ENCODE measurements at regions not wholly inside any gene's neighbourhood (a gene's known extent, or its start where the extent isn't known, plus 50 kb on each side); places are given as distances from the start of the nearest gene placed in this dataset.

DNA sequence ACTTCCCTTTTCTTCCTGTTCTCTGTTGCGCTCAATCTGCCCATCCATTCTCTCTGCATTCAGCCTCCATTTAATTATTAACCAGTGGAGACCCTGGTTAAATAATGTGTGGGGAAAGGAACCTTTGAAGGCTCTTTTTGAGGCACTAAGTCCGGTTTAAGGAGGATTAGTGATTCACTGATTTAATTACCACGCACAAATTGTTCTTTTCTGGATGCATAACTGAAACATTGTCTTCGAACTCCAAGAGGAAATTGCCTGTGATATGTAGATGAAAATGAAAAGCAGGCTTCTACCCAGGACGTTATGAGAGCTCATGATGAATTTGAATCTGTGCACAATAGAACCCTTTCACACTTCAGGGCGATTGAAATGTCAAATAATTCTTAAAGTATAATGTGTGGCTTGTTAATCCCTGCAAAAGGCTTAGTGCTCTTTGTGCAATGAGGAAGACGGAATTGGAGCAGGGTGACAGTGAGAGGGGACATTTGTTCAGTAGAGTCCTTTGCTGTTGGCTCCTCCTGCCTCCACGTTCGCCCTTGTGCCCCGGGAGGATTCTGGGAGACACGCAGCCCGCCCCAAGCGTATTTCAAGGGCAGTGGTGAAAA lies 51.1 kb upstream of the ZNF236 start:
- no peak for DNase-seq

DNA sequence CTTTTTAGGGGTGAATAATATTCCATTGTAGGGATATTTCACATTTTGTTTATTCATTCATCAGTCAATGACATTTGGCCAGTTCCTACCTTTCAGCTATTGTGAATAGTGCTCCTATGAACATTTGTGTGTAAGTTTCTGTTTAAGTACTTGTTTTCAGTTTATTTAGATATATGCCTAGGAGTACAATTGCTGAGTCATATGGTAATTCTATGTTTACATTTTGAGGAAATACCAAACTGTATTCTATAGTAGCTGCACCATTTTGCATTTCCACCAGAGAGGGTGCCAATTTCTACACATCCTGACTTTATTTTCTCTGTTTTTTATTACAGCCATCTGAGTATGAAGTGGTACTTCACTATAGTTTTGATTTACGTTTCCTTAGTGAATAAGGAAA lies 54.4 kb upstream of the ZNF236 start:
- DNase-seq = no peak

DNA sequence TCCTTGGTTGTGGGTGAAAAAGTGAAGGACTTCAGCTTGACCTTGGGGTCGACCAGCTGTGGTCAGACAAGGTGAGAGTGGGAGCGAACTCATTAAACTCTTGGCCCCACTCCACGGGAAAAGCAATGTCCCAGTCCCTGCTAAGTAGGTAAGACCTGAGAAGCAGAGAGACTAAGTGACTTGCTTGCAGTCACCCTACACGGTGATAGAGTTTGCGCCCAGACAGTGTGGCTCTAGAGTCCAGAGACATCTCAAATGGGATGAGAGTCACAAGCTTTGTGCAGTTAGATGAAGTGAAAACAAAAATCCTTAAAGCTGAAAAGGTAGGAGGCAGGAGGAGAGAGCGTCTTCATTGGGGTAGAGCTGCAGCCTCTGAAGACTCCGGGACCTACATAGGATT lies 55.9 kb upstream of the ZNF236 start:
- DNase-seq = no peak

DNA sequence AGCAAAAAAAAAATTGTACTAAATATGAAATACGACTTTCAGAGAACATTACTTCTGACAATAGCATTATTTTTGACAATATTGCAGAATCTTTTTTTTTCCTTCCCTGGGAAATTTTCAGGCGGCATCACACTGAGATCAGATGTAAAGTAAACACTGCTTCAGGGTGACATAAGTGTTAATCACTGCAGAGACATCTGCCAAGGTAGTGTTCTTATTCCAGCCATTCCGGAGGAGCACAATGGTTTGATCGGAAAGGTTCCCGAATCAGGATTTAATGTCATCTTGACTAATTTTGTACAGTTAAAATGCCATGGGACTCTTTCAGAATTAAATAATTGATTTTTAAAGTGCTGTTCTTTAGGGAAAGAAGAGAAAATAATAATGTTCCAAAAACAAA lies 56.7 kb upstream of the ZNF236 start:
- no peak for DNase-seq

DNA sequence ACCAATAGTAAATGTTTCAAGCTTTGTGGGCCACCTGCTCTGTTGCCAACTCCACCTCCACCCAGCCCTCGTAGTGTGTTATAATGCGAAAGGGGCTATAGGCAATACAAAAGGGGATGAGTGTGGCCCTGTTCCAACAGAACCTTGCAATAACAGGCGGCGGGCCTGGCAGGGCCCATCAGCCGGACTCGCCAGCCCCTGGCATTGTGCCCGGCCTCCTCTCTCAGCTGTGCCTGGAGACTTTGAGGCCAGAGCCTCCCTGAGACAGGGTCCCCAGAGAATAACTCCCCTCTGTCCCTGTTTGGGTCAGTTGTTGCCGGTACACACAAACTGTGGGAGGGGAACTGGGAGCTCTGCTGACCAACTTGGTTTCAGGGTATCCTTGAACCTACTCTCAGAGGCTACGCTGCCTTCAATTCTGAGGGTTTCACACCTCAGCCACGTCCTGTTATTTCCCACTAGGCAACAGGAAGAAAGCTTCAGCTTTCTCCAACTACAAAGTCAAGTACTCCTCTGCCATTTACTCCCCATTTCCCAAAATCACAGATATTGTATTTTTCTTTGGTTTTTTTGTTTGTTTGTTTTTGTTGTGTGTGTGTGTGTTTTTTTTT lies 58.0 kb upstream of the ZNF236 start:
- DNase-seq = no peak

DNA sequence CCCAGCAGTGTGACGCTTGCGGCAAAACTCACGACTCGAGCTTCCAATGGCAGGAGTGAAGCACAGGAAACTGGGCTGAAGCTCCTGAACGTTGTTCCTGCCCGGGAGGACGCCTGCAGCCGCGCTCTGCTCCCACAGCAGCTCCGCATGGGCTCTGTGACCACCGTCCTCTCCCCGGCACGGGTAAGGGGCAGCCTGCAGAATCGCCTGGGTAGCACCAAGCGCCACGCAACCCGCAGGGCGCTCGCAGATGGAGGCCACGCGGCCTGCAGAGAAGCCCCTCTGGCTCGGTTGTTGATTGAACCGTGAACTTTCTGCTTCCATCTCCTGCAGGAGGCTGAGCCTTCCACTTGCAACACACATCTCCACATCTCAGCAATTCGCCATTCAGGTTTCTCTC lies 63.3 kb upstream of the ZNF236 start:
- DNase-seq = no peak

DNA sequence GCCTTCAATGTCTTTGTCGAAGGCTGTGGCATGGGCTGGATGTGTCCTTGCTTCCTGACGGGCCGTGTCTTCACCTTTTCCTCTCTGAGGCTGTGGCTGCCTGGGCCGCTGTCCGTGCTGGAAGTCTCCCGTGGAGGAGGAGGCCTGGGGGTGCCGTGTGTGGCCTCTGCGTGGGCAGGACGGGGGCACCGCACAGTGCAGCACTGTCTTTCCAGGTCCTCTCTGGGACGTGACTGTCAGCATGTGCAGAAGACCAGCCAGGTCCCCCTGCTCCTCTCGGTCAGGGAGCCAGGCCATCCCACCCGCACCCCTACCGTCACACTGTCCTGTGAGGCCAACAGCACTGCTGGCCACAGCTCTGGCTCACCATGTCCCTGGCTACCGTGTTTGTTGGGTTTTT lies 64.4 kb upstream of the ZNF236 start:
- DNase-seq = no peak

DNA sequence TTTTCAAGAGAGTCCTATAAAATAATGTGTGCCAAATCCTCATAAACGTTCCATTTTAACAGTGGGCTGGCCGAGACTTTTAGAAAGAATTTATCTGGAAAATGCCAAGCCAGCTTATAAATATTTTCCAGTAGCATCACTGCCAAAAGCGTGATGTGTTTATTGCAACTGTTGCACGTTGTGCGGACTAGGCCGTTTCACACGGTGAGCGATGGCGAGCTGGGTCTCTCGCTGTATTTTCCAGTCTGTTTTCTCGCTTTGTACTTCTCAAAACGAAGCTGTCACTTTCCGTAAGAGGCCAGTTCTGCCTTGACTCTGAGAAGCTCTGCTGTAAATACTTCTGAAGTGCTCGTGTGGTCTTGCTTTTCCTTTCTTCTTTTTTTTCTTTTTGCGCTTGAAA lies 65.0 kb upstream of the ZNF236 start:
- DNase-seq = no peak

DNA sequence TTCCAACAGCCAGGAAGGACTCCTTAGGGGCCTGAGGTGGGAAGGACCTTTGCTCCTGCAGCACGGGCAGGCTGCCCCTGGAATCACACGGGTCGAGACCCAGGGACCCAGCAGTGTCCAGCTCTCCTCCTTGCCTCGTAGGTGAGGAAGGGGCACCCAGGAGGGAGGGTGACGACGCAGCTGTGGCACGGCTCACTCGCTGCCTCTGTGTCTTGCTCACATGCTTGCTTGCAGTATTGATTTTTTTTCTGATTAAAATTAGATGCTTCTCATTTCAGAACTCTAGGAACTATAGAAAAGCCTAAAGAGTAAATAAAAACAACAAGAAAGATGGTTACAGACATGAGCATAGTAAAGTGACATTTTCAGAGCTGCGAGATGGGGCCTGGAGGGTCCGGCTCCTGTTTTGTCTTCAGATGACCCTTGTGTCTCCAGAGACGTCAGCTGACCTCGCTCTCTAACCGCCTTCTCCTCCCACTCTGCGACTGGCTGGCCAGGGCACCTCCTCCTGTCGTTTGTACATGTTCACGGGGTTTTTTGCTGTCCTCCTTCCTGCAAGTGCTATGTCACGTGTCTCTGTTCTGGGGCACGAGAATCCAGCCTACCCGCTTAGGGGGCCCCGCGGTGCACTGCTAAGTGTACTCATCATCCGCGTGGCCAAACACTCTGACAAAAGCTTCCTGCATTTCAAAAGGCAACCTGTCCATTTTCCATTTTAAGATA lies 65.7 kb upstream of the ZNF236 start:
- DNase-seq = no peak

DNA sequence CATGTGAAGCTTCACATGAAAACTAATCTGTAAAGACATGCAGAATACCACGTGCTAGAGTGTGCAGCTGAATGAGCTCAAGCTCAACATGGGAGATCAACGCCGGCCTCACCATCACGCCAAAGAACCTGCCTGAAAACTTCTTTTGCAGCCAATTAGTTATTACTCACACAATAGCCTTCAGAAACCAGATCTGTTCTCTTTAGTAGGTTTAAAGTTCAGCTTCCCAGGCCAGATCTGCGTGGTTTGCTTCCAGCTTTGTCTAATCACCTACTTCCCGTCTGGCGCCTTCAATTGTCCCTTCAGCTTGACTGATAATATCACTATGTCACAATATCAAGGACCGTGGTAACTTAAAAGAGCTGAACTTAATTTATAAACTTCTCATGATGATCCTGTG lies 68.0 kb upstream of the ZNF236 start:
- DNase-seq = no peak

DNA sequence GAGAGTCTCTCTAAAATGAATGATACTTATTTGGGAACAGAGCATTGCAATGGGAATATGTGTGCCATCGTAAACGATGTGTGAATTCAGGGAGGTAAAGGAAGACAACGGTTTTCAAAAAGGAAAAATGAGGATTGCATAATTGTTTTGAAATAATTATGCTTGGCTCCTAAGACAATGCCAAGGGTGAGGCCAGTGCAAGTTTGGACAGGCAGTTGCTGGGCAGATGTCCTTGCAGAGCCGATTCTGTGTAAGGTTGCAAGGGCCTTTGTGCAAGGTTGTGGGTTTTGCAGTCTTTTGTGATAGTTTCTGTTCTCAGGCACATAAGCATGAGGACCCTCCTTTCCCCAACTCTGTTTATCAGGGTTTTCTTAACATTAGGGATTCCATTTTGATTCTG lies 70.0 kb upstream of the ZNF236 start:
- no peak for DNase-seq

DNA sequence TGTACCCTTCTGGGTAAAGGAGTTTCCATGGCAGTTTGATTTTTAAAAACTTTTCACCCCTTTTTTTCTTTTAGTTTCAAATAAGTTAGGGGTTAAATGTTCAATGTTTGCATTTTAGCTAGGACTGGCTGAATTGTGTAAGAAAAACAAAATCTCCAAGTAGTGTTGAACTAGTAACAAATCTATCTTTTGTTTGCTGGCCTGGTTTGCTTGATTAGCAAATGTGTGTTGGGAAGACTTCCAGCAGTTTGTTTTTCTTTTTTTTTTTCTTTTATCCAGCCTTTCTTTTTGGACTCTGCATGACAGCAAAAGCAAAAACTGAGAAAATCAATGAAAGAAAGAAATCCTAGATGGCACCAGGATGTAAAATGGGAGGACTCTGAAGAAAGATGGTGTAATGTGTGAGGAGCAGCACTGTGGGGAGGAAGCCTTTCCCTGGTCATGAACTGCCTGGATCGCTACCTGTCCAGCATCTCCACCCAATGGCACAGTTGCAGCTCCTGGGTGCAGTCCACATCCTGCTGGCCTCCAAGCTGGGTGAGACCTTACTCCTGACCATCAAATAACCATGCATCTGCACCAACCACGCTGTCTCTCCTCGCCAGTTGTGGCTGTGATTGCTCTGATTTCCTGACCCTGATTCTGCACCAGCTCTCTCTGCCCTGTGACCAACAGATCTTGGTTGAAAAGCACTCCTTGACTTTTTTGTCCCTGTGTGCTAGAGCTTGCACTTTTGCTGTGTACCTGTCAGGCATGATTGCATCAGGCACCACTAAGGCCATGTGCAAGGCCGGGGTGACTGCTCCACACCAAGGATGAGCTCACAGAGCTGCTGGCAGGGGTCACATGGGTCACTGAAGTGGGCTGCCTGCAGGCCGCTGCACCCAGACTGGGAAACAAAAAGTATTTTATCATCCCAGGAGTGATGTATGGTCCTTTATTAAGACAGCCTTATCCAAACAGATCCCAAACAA lies 71.2 kb upstream of the ZNF236 start:
- DNase-seq = no peak

DNA sequence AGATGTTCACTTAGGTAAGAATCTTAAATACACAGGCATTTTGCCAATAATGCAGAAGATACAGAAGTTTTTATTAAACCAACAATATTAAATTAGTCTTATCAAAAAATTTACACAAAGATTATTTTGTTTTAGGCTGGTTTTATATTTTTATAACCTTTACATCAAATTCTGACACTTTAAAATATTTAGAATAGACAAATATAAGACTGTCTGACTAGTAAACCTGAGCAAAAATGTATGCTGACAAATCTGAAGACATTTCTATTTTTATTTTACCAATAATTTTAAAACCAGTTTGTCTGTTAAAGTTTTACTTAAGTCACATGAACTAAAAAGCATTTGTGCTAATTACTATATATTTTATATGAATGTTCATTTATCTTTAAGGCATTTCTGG lies 72.1 kb upstream of the ZNF236 start:
- DNase-seq = no peak

DNA sequence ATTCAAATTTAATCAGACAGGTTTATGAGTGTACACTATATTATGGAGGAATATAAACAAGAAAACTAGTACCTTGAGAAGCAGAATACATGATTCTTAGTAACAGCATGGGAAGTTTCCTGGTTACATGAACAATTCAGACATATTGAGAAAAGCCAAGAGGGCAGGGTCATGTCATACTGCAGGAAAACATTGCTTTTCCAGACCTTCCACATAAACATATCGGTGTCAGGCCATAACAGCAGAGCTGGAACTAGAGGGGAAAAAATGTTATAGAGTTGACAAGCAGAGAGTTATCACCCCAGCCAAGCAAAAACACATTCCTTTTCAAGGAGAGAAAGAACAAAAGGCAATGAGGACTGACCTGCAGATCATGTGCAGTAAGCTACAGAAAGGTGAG lies 74.7 kb upstream of the ZNF236 start:
- no peak for DNase-seq

DNA sequence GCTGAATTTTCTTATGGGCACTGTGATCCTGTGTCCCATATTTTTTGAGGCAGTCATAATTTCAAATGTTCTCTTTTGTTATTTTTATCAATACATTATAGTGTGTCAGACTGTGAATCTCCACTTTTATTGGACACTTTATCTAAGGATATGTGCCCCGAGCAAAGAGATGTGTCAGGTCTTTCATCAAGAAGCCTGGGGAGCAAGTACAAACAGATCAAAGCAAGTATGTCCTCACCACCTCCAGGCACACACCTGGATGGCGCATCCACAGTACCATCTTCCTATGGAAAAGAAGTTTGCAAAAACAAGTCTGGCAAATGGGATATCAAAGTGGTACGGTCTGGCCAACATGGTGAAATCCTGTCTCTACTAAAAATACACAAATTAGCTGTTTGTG lies 81.0 kb upstream of the ZNF236 start:
- DNase-seq = no peak

DNA sequence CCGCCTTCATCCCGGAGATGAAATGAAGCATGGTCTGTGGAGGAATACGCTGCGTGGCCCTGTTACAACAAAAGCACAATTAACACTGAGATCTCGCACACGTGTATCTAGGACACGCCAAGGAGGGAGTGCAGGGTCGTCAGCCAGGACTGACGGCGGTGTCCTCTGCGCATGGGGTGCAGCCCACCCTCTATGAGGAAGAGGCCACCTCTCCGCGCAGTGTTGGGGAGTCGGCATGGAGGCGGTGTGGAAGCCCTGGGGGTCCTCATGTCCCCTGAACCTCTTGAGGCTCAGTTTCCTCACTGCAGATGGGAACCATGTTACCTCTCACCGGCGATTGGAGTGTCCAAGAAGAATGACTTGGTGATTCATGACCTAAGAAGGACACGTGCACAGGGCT lies 86.0 kb upstream of the ZNF236 start:
- DNase-seq = no peak

DNA sequence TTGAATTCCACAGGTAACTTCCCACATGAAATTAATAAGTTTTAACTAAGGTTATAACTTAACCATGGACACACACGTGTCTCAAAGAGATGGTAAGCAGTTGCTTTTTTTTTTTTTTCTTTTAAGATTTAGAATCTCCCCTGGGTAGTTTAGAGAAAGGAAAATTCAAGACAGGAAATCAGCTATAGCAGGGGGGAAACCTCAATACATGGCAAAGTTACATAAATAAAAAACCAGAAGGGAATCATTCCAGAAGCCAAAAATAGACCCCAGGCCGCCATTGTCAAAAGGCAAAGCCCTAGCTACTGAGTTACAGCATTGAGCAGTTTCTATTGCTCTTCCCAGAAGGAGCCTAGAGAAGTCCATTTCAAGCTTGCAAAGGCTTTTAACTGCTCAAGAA lies 91.5 kb upstream of the ZNF236 start:
- DNase-seq = no peak

DNA sequence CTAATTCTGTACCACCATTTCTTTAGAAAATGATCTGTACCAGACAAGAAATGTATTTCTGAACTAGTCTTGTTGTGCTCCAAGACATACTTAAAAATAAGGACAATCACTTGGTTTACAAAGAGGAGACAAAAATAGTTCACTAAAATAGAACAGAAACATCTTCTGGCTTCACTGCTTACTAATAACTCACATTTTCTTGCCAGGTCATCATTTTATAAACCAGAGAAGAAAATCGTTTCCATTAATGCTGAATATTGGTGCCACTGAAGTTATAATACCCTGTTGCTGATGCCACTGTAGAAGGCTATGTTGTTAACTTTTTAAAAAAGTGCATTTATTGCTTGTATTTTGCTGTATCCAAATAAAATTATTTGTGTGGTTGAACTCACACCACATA lies 94.8 kb upstream of the ZNF236 start:
- DNase-seq = no peak

DNA sequence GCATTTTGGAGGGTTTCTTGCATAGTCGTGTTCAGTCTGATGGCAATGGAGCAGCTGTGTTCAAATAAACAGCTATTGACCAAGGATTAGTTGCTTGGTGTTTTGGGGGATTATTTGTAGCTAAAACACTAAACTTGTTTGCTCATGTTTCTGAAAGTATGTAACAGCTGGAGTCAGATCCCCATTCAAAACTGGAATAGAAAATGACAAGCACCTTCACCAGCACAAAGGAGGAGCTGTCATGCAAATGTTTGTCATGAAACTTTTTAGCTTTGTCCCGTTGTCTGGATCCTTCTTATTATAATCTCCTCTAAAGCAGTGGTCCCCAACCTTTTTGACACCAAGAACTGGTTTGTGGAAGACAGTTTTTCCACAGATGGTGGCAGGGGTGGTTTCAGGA lies 96.9 kb upstream of the ZNF236 start:
- DNase-seq = no peak

DNA sequence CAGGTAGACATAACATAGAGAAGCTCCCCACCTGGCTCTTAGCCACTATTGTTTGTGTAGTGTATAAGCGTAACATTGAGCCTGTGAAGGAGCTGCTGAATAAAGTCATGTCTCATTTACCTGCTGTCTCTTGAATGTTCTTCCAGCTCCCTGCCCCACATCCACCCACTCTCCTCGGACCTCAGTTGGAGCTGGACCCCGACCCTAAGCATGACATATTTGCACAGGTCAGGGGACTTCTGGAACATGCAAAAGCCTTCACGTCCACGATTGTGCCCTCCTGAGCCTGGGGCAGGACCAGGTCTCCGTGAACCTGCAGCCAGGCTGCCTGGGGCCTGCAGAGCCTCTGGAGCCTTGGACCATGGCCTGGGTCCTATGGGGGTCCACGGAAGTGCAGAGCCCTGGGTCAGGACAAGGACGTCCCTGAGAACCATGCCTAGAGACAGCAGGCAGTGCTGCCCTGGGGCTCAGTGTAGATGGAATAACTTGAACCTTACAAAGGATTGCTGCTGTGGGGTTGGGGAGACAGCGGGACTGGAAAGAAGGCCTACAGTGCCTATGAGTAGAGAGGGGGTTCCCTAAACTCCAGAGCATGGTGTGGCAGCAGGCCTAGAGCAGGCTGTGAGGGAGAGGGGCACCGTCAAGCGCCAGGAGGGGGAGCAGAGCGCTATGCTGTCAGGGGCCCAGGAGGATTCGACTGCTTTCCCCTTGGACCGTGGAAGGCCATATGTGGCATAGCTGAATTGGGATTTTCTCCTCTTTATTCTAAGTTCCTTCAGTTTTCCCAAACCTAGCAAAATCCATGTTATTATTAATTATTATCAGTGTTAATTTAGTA lies 99.9 kb upstream of the ZNF236 start:
- no peak for DNase-seq

DNA sequence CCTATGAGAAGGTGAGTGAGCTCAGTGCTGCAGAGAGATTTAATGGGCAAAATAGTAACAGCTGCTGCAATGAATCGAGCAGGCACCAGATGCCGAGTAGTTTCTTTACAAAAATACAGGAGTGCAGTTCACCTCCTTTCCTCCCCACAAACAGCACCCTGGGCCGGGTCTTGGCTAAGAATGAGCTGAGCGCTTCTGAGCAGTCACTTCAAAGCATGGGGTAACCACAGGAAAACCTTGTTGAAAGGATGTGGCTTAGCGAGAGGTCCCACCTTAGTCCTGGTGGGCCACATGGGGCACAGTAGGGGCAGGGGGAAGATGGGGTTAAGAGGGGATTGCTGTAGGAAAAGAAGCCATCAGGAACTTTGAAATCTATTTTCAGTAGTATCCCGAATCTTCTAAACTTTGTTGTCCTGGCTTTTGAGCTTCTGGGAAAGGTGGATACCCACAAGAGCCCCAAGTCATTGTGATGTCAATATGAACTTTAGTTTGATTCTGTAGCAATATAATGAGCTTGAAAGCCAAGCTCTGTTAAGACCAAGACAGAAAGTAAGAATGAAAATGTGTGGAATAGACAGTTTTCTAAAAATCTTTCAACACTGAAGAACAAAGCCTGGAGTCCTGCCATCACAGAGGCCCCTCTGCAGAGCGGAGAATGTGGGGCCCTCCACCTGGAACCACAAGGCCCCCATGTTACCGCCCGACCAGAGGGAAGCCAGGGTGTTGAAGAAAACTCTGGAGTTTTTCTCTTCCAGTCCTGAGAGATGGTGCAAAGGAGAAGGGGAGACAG lies 101.0 kb upstream of the ZNF236 start:
- DNase-seq = no peak

DNA sequence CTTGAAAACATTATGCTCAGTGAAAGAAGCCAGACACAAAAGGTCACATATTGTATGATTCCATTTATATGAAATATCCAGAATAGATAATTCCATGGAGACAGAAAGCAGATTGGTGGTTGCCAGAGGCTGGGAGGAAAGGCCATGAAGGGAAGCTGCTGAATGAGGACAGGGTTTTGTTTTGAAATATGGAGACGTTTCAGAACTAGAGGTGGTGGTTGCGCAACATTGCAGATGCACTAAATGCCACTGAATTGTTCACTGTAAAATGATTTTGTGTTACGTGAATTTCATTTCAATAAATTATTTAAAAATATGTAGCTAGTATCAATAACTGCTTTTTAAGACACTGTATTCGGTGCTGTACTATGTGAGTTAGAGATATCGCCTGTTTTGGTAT lies 101.7 kb upstream of the ZNF236 start:
- DNase-seq = no peak
